ENCODE measurements at regions not wholly inside any gene's neighbourhood (a gene's known extent, or its start where the extent isn't known, plus 50 kb on each side); places are given as distances from the start of the nearest gene placed in this dataset.
A peak's percentile ranks its signal among the peaks of the same experiment; 100 is the strongest.

DNA sequence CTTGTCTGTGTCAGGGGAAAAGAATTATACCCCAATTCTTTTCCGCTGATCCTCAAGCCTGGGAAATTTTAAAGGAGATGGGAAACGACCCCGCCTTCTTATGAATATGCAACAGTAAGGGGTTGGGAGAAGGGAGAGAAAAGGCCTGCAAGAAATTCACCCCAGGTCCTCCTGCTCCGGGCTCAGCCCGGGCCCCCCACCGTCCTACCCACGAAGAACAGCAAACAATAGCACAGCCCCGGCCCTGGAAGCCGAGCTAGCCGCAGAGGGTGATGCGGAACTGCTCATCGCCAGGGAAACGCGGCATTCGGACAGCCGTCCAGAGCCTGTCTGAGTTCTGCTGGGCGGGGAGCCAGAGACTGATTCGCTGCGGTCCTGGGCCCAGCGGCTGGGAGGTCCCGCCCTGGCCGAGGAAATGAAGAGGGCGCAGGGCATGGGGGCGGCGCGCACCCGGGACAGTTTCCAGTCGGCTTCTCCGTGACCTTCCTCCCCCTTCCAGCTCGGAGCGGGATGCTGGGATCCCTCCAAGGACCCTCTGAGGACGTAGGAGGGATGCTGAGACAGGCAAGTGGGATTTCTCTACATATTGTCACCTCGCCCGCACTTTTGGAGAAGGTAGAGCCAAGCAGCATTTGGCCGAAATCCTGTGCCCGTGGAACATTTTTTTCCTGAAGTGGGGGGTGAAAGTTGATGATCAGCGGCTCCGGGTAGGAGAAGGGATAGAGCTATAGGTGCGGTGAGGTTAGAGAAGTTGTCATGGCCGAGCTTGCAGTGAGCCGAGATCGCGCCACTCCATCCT, 82.3 kb upstream of the C1QTNF9B start:
- peak; percentile 90 for DNase-seq (ENCODE audit: low spot score)
- ATAC-seq: peak; percentile 95
- intact Hi-C loops (cut with DNase I): no loop called here

DNA sequence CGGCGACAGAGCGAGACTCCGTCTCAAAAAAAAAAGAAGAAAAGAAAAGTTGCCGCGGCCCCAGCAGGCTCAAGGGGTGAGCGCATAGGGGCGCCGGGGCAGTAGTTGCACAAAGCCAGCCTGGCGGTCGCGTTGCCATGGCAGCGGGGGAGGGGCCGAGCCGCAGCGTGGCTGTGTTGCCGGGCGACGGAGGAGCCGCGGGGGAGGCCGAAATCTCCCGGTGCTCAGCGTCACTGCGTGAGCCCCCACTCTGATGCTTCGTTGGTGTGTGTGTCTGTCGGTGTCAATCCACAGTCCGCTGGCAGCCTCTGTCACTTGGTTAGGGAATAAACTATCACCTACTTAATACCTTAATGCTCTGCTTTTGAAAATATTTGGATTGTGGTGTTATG, 82.9 kb upstream of the C1QTNF9B start:
- DNase-seq (ENCODE audit: low spot score): peak; percentile 95
- intact Hi-C loops (cut with DNase I): no loop called here
- ATAC-seq: peak; percentile 98

DNA sequence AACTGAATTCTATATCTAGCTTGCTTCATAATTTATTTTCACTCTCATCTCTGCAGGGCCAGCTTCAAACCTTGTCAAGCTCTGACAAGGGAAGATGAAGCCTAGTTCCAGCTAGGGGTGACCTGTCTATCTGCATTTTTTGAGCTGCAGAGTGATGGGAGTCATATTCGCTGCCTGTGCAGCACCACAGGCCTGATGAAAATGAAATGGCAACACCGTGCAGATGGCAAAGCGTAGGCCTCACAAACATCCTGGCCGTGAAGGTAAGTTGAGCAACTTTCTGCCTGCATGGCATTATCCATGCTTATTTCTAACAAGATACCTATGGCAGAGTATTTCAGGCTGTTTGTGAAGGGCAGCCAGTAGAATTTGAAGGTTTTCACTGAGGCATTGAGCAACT, 86.4 kb upstream of the C1QTNF9B start:
- DNase-seq (ENCODE audit: low spot score) (no peak), ATAC-seq (no peak)
- intact Hi-C loops (cut with DNase I): no loop called here

DNA sequence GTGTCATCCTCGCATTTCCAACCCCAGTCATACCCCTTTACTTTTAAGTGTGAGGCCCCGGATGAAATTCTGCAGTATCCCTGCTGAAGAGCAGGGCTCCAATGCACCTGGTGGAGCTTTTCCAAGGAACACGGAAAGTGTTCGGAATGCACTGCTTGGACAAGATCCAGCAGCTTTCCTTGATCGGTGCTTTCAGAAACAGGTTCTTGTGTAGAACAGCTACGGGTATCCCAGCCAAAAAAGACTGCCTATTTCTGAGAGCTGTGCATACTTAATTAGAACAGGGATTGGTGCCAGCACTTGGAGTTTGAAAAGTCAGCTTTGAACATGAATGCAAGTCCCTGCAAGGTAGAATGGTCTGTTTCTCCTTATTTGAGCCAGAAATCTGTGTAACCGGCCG, 87.2 kb upstream of the C1QTNF9B start:
- ATAC-seq: no peak
- DNase-seq (ENCODE audit: low spot score): no peak
- intact Hi-C loops (cut with DNase I): no loop called here

DNA sequence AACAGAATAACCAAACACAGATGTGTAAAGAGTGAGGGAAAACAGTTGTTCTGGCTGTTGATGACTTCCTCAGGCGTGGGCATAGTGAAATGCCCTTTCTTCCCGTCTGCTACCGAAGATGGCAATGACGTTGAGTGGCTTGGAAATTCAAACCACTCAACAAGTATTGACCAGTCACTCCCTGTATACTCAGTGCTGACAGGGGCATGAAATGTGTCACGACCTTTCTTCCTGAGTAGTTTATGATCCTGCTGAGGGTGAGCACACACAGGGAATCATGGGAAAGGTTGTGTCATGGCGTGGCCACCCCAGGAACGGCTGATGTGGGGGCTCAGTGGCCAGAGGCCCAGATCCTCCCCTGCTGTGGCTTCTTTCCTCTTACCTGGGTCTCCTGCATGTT, 87.8 kb upstream of the C1QTNF9B start:
- ATAC-seq (no peak), DNase-seq (ENCODE audit: low spot score) (no peak)
- intact Hi-C loops (cut with DNase I): no loop called here

DNA sequence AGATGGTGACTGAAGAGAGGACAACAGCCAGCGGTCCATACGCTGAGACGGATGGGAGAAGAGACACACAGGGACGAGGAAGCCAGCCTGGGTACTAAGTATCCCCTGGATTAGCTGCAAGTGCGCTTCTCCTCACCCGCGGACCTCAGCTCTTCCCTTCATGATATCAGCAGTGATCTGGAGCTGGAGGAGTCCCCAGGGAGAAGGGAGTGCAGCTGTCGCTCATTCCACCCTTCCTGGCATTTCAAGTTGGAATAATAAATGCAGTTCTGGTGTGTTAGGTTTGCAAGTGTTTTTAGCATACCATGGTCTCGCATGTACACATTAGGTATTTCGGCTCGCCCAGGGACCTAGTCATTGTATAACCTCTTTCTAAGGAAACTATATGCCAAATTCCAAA, 88.5 kb upstream of the C1QTNF9B start:
- DNase-seq (ENCODE audit: low spot score) (no peak), ATAC-seq (no peak)
- intact Hi-C loops (cut with DNase I): no loop called here

DNA sequence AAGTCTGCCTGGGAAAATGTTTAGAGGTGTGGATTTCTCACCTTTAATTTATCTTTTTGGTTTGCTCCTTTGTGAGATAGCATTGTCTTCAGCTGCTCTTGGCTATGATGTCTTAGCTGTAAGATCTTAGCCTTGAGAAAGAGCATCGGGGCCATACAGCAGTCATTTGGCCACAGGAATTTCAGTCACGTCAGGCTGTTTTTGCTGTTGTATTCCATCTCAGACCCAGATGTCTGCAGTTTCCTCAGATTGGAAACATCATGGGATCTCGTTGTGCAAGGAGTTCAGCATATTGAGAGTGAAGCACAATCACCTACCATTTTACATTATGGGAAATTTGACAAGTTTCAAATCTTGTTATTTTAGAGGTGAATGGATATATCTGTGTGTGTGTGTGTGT, 89.3 kb upstream of the C1QTNF9B start:
- intact Hi-C loops (cut with DNase I): no loop called here
- DNase-seq (ENCODE audit: low spot score) (no peak), ATAC-seq (no peak)

DNA sequence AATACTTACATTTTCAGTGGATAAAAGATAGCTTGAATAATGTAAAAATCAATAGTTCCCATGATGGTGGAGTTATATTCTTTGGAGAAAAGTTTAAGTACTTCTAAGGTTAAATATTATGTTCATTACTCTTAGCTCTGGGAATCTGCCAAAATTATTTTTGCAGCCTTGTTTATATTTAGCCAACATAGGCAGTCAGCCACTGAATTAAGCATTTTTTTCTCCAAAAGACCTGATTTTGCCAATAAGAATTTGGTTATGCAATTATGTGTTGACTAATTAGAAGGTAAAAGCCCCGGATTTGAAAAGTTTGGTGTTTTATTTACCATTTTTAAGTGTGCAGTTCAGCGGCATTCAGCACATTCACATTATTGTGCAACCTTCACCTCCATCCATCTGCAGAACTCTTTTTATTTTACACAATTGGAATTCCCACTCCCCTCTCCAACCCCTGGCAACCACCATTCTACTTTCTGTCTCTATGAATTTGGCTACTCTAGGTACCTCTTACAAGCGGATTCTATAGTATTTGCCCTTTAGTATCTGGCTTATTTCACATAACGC, 90.1 kb upstream of the C1QTNF9B start:
- no peak for DNase-seq (ENCODE audit: low spot score)
- no peak for ATAC-seq
- intact Hi-C loops (cut with DNase I): no loop called here

DNA sequence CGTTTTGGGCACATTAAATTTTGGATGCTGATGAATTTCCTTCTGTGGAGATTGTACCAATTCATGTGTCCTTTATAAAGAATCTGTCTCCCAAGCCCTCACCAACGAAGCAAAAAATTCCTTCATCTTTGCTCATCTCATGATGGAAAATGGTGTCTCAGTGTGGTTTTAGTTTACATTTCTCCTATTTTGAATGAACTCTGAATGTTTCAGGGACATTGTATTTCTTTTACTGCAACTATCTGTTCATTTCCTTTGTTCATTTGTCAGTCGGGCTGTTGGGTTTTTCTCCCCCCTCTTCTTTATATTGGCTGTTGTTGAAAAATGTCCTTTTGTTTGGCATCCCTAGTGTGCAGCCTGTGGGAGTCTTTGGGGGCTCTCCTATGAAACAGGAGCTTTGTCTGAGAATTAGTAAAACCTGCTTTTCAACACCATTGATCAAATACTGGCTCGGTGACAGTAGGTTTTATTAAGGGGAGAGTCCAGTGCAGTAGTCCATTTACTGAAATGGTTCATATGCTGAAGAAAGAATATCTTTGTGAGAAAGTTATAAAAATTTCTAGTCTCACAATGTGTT, 91.3 kb upstream of the C1QTNF9B start:
- intact Hi-C loops (cut with DNase I): no loop called here
- ATAC-seq: no peak
- DNase-seq (ENCODE audit: low spot score): no peak

DNA sequence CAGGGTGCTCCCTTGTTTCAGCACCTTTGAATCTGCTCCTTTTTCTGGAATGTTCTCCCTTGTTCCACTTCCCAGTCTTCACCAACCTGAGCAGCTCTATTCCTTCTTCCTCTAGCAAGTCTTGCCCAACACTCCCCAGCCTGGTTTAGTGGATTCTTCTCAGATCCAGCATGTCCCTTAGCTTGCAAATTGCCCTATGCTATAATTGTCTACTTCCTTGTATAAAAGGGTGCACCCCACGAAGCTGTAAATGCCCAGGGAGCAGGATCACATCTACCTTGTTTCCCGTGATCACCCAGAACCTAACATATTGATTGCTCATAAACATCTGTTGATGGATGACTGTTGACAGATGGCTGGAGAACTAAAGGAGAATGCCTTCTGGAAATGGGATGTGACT, 93.2 kb upstream of the C1QTNF9B start:
- intact Hi-C loops (cut with DNase I): no loop called here
- DNase-seq (ENCODE audit: low spot score): no peak
- no peak for ATAC-seq

DNA sequence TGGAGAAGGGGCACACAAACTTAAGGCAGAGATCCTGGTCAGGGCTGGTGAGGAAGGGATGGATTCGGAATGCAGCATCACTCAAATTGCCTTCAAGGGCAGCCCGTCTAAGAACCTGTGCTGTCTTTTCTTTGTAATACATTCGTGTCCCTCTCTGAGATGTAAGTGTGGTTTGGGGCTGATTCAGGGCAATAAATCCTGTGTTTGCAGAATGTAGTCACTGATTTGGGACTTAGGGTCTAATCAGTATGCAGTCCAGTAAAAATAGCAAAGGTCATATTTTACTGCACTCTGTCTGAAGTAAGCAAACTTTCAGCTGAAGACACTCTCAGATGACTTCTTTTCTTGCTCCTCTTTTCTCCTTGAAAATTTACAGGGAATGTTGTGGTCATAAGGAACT, 93.8 kb upstream of the C1QTNF9B start:
- ATAC-seq (no peak), DNase-seq (ENCODE audit: low spot score) (no peak)
- intact Hi-C loops (cut with DNase I): no loop called here

DNA sequence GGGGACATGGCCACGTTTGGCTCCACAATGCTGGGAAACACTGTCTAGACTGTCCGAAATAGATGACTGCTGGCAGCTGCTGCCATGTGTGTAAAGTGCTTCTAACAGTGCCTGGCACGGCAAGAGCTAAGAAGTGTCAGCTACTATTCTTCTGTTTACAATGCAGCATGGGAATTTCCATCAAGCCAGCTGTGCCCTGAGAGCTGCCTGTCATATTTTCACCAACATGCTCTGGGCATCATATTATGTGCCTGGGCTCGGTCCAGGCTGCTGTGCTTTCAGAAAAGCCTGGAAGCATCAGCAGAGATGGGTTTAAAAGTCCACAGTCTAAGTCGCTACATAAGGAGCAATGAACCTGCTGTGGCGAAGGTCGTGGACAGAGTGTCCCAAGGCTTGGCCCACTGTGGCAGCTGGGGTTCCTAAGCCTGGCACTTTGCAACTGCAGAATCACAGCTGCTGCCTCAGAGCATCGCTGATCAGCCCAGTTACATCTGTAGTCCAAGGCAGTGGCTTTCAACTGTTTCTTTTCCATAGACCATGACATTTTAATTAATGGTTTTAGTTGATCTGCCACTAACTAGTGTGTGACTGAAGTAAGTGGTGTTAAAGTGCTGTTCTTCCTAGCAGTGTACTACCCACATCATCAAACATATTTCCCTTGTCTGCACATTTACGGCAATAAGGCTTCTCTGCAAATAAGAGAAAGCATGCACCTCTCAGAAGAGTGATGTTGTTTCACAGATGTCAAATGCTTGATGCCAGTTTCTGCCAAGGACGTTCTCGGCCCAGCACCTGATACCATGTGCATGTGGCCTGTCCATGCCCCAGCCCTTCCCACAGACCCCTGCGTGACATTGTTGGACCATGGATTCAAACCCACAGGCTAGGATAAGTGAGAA, 95.7 kb upstream of the C1QTNF9B start:
- DNase-seq (ENCODE audit: low spot score): no peak

DNA sequence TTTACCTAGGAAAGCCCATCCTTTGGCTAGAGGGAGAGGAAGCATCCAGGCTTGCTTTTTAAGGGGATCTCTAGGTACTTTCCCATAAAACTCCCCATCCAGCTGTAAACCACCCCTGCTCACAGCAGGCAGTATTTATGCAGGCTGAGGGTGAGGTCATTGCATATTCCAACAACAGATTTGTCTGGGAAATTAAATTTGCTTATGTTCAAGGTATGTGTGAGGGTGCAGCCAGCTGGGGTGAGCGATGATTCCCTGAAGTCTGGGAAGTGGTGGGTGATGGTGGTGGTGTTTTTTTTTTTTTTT, 96.3 kb upstream of the C1QTNF9B start:
- ATAC-seq (no peak), DNase-seq (ENCODE audit: low spot score) (no peak)
- intact Hi-C loops (cut with DNase I): no loop called here

More for the DNA sequence above, 95.7 kb upstream of the C1QTNF9B start:
- ATAC-seq: no peak
- intact Hi-C loops (cut with DNase I): no loop called here

DNA sequence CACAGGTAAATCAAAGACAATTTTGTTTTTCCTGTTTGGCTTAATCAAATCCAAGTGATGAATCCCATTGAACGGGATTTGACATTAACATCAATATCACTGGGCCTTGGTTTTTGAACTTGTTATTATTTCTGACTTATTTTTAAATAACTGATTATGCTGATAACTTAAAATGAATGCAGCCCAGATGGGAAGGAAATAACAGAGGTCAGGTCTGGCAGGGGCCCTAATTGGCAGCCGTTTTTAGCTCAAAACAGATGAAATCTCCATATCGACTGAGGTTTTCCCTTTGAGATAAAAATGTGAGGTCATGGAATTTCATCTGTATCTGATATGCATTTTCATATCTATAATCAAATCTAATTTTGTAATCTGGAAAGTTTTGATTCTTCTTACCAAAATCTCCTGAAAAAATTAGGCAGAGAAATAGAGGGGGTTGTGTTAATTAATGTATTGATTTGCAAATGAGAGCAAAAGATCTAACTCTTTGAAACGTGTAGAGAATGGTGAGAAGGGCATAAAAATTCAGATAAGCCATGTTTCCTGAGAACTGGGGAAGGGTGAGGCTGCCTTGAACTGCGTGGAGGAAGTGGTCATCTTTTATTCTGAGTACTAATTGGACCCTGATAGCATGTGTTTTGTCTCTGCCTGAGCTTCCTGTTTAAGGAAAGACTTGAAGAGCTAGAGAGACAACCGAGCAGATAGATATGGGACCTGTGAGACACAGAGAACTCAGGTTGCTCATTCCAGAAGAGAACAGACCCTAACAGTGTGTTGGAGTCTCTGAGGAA, 98.2 kb upstream of the C1QTNF9B start:
- DNase-seq (ENCODE audit: low spot score) (no peak), ATAC-seq (peak; percentile 20)
- intact Hi-C loops (cut with DNase I): no loop called here

DNA sequence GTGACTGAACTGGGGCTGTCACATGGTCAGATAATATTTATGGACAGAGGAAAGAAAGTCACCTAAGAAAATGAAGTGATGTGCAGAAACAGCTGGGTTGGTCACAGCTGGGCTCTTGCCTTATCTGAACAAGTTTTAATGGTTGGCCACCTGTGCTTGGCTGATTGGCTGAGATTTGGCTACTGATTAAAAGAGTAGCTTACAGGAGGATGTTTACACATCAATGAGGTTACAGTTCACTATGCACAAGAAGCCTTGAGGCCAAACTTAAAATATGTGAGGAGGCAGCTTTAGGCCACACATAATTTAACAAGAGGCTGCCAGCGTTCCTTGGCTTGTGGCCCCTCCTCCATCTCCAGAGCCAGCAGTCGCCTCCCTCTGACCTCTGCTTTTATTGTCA, 99.2 kb upstream of the C1QTNF9B start:
- ATAC-seq (no peak), DNase-seq (ENCODE audit: low spot score) (no peak)
- intact Hi-C loops (cut with DNase I): no loop called here

DNA sequence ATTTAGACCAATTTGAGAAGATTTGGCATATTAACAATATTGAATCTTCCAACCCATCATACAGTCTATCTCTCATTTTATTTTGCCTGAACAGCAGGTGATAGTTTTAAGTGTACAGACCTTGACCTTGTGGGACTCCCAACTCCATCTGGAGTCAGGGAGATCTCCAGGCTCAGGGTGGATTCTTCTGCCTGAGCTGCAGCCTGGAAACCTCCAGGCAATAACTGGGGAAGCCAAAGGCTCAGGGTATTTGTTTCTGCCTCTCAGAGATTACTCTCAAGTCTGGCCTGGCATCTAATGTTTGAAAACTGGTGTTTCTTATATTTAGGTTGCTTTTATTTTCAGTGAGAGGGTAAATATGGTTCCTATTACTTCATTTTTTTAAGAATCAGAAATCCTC, 102.1 kb upstream of the C1QTNF9B start:
- no peak for ATAC-seq
- DNase-seq (ENCODE audit: low spot score): no peak
- intact Hi-C loops (cut with DNase I): no loop called here

DNA sequence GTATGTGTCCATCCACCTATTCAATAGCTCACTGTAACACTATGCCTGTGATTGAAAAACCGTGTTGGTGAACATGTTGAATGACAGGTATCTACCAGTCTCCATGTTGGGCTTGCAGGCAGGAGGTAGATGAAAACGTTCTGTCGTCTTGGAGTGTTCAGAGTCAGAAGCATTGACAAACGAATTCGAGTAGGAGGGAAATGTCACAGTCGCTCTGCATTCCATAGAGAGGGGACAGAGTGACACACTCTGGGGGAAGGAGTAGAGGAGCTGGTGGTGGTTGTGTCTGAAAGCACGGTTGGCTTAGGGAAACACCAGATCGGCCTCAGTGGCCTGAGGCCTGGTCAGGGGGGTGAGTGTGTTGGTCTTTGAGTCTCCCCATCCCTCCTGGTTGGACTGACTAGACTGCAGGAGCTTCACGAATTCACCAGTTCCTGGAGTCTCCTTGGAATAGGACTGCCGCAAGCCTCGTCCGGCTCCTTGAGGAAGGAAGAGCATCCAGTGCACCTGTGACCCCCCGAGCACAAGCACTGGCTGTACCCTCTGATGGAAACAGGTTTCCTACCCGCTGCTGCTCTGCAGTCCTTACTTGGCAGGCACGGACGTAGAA, 105.0 kb upstream of the C1QTNF9B start:
- ATAC-seq: no peak
- DNase-seq (ENCODE audit: low spot score): no peak
- intact Hi-C loops (cut with DNase I): no loop called here

DNA sequence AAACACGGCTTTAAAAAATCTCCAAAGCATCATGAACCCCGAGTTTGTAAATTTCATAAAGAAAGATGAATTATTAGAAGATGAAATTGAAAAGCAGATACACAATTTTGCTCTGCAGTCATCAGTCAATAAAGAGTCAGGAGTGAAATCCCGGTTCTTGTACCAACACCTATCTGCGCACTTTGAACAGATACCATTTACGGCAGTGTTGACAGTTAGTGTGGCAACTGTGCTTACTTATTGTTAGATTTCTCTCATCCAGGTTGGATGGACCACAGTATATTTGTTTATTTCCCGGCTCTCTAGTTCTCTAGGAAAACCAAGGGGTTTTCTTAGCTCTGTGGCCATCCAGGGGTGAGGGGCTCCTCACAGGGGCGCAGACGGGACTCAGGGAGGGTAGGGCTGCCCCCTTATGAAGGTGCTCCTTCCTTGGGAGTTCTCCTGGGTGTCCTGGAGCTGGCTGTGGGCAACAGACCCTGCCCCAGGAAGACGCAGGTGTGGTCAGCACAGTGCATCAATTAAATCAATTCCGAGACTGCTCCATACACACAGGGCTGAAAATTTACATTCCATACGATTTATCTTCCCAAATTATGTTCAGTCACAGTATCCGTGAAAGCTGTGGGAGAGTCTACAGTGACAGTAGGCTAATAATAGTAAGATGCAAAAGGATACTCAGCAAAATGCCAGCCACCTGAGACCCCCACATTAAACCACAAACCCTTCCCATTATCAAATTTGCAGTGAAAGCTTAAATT, 107.0 kb upstream of the C1QTNF9B start:
- intact Hi-C loops (cut with DNase I): no loop called here
- no peak for ATAC-seq

More for the DNA sequence above, 107.0 kb upstream of the C1QTNF9B start:
- no peak for DNase-seq (ENCODE audit: low spot score)

All from sciatic nerve (tissue), 2 donors.